MM.1S (cell line): ENCODE measurements at regions not wholly inside any gene's neighbourhood (a gene's known extent, or its start where the extent isn't known, plus 50 kb on each side); places are given as distances from the start of the nearest gene placed in this dataset.
"Not testable (repeated sequence)": the region's sequence is repeated elsewhere in the genome, so short reads cannot be mapped to it uniquely, and the experiment has no call there.

Experiments
- DNase-seq: peaks from one replicate; pipeline ENCODE4 v3.0.0-alpha.2; 2015
- H2AFZ ChIP-seq: fragments of 300-600 bp; sonication (generic); 2 replicates; pipeline ENCODE4 v1.6.0; 2016; ENCODE audit warnings: antibody characterized with exemption, low read length
- H3F3A ChIP-seq: fragments of 300-600 bp; sonication (generic); 2 replicates; pipeline ENCODE4 v1.6.1; 2016; ENCODE audit warnings: mild to moderate bottlenecking, antibody characterized with exemption, low read length, moderate library complexity, mixed read lengths; ENCODE audit not compliant: insufficient read depth
- H3K27ac ChIP-seq: fragments of 300-600 bp; sonication (generic); 2 replicates; pipeline ENCODE4 v1.5.1; 2016; ENCODE audit warnings: mild to moderate bottlenecking, low read length
- H3K27me3 ChIP-seq: fragments of 300-600 bp; sonication (generic); replicated peaks from 2 replicates; pipeline ENCODE4 v1.6.0; 2016; ENCODE audit warnings: low read length; ENCODE audit not compliant: insufficient read depth
- H3K36me3 ChIP-seq: fragments of 300-600 bp; sonication (generic); replicated peaks from 2 replicates; pipeline ENCODE4 v1.6.1; 2016; ENCODE audit warnings: mild to moderate bottlenecking, low read length, mixed read lengths; ENCODE audit not compliant: insufficient read depth
- H3K4me1 ChIP-seq: fragments of 300-600 bp; sonication (generic); 2 replicates; pipeline ENCODE4 v1.6.1; 2016; ENCODE audit warnings: low read length, mixed read lengths
- H3K4me2 ChIP-seq: fragments of 300-600 bp; sonication (generic); 2 replicates; pipeline ENCODE4 v1.6.0; 2016; ENCODE audit warnings: low read depth, low read length
- H3K4me3 ChIP-seq: fragments of 300-600 bp; sonication (generic); 2 replicates; pipeline ENCODE4 v1.5.1; 2016; ENCODE audit warnings: low read length, mixed read lengths
- H3K79me2 ChIP-seq: fragments of 300-600 bp; sonication (generic); 2 replicates; pipeline ENCODE4 v1.6.1; 2016; ENCODE audit warnings: mixed run types, low read length, mixed read lengths
- H3K9ac ChIP-seq: fragments of 300-600 bp; sonication (generic); 2 replicates; pipeline ENCODE4 v1.6.1; 2016; ENCODE audit warnings: low read length, mixed read lengths
- H3K9me2 ChIP-seq: fragments of 300-600 bp; sonication (generic); replicated peaks from 2 replicates; pipeline ENCODE4 v1.6.1; 2016; ENCODE audit warnings: mild to moderate bottlenecking, low read length, mixed read lengths; ENCODE audit not compliant: insufficient read depth
- H3K9me3 ChIP-seq: fragments of 300-600 bp; sonication (generic); replicated peaks from 2 replicates; pipeline ENCODE4 v1.6.1; 2016; ENCODE audit warnings: mild to moderate bottlenecking, low read length, mixed read lengths; ENCODE audit not compliant: insufficient read depth
- H4K20me1 ChIP-seq: fragments of 300-600 bp; sonication (generic); 2 replicates; pipeline ENCODE4 v1.6.1; 2016; ENCODE audit warnings: mild to moderate bottlenecking, low read length, moderate library complexity, mixed read lengths; ENCODE audit not compliant: insufficient read depth
- CTCF ChIP-seq: fragments of 300-600 bp; sonication (generic); IDR thresholded peaks from 2 replicates; pipeline ENCODE4 v1.5.1; 2016; ENCODE audit warnings: antibody characterized with exemption, low read length, mixed read lengths
- EZH2 ChIP-seq: fragments of 300-600 bp; sonication (generic); optimal IDR thresholded peaks from 2 replicates; pipeline ENCODE3; 2017; ENCODE audit warnings: low read depth, mild to moderate bottlenecking, antibody characterized with exemption, low read length, mixed read lengths
- EZH2phosphoT487 ChIP-seq: fragments of 300-600 bp; sonication (generic); IDR thresholded peaks from 2 replicates; pipeline ENCODE4 v1.6.1; 2018; ENCODE audit warnings: antibody characterized with exemption, low read length

- H3K9me3 ChIP-seq: no peaks in the 10 kb centered on the region
- peaks cover 12% of the 10 kb centered on the region; the same call in 1 of the 2 replicates for H3K4me1 ChIP-seq
- H3K4me2 ChIP-seq: no peak overlapping the region
- H2AFZ ChIP-seq: no peak overlapping the region
- no peaks in the 10 kb centered on the region for H3K36me3 ChIP-seq
- no peak for DNase-seq
- H3K27ac ChIP-seq: no peak overlapping the region
- no peaks in the 10 kb centered on the region for H4K20me1 ChIP-seq
- H3F3A ChIP-seq: peaks cover 3% of the 10 kb centered on the region; the same call in 1 of the 2 replicates
- no peaks in the 10 kb centered on the region for H3K27me3 ChIP-seq
- peaks cover 14% of the 10 kb centered on the region for H3K79me2 ChIP-seq
- H3K9ac ChIP-seq: no peak overlapping the region
- H3K4me3 ChIP-seq: no peak overlapping the region
- TF ChIP-seq EZH2: no peak
- H3K9me2 ChIP-seq: no peaks in the 10 kb centered on the region
These were observed 143.6 kb downstream of the GPR85 start for GRCh38 chr7:112942981-112943380.

- Histone ChIP-seq H3K4me1 (peaks cover 13% of the 10 kb centered on the region; the same call in 1 of the 2 replicates), H3K79me2 (peaks cover 23% of the 10 kb centered on the region)
- H3K4me3 ChIP-seq, H3K27ac ChIP-seq, H3F3A ChIP-seq, H2AFZ ChIP-seq, H3K27me3 ChIP-seq, H3K36me3 ChIP-seq, DNase-seq, H3K9ac ChIP-seq, H3K9me3 ChIP-seq, H3K4me2 ChIP-seq, H4K20me1 ChIP-seq, H3K9me2 ChIP-seq: not testable (repeated sequence)
These were observed 144.5 kb downstream of the GPR85 start for GRCh38 chr7:112942125-112942524.

- Histone ChIP-seq H3K79me2 (peaks cover 26% of the 10 kb centered on the region), H4K20me1 (0 out of 2 replicates have a peak, but pooled peaks cover 2% of the 10 kb centered on the region), H3K9me2 (no peaks in the 10 kb centered on the region), H3F3A (peaks cover 3% of the 10 kb centered on the region; the same call in 1 of the 2 replicates), H3K27ac (peak overlapping the region; percentile 72), H3K4me1 (peaks cover 13% of the 10 kb centered on the region; the same call in 1 of the 2 replicates), H3K27me3 (no peaks in the 10 kb centered on the region), H3K36me3 (no peaks in the 10 kb centered on the region), H3K4me2 (peak overlapping the region; percentile 89), H3K4me3 (peak overlapping the region; percentile 80), H2AFZ (peak overlapping the region; percentile 97), H3K9ac (peak overlapping the region; percentile 73), H3K9me3 (no peaks in the 10 kb centered on the region)
- no peak for TF ChIP-seq EZH2
- no peak for TF ChIP-seq CTCF
- no peak for TF ChIP-seq EZH2phosphoT487
- DNase-seq: no peak
These were observed 146.3 kb downstream of the GPR85 start for GRCh38 chr7:112940314-112940732.

- Histone ChIP-seq H3K27me3 (no peaks in the 10 kb centered on the region), H3K4me1 (peaks cover 13% of the 10 kb centered on the region; the same call in 1 of the 2 replicates), H3K9me2 (no peaks in the 10 kb centered on the region), H3K4me3 (peak overlapping the region; percentile 80), H4K20me1 (0 out of 2 replicates have a peak, but pooled peaks cover 2% of the 10 kb centered on the region), H3K36me3 (no peaks in the 10 kb centered on the region), H3K9ac (peak overlapping the region; percentile 73), H3K79me2 (peaks cover 26% of the 10 kb centered on the region), H3K9me3 (no peaks in the 10 kb centered on the region), H2AFZ (peak overlapping the region; percentile 97), H3K27ac (peak overlapping the region; percentile 72), H3K4me2 (peak overlapping the region; percentile 90), H3F3A (peaks cover 3% of the 10 kb centered on the region; the same call in 1 of the 2 replicates)
- peak; percentile 100 for DNase-seq
- TF ChIP-seq EZH2phosphoT487 (no peak), EZH2 (no peak), CTCF (no peak)
These were observed 146.9 kb downstream of the GPR85 start for GRCh38 chr7:112939574-112940313.
